ENCODE measurements at regions not wholly inside any gene's neighbourhood (a gene's known extent, or its start where the extent isn't known, plus 50 kb on each side); places are given as distances from the start of the nearest gene placed in this dataset.

DNA sequence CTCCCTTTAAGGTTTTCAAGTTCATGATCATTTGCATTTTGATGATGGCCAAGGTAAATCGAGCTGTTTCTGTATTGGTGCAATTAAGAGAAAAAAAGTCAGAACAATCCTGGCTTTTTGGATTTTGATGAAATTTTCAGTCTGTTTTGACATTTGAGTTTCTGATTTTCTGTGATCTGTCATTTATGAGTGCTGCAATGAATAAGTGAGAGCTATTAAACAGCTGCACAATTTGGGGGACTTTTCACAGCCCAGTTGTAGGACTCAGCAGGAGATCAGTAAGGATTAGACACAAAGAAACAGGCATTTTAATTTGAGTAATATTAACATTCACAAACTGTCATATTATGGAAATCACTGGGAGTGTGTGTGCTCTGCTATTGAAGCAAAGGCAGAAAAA, 452.9 kb upstream of the CXADR start:
- H3K4me3 Mint-ChIP-seq (ENCODE audit: unreplicated experiment) = no peak overlapping the region
- no peak overlapping the region for H3K27ac Mint-ChIP-seq (ENCODE audit: unreplicated experiment)
- TF ChIP-seq, protein P1, sequence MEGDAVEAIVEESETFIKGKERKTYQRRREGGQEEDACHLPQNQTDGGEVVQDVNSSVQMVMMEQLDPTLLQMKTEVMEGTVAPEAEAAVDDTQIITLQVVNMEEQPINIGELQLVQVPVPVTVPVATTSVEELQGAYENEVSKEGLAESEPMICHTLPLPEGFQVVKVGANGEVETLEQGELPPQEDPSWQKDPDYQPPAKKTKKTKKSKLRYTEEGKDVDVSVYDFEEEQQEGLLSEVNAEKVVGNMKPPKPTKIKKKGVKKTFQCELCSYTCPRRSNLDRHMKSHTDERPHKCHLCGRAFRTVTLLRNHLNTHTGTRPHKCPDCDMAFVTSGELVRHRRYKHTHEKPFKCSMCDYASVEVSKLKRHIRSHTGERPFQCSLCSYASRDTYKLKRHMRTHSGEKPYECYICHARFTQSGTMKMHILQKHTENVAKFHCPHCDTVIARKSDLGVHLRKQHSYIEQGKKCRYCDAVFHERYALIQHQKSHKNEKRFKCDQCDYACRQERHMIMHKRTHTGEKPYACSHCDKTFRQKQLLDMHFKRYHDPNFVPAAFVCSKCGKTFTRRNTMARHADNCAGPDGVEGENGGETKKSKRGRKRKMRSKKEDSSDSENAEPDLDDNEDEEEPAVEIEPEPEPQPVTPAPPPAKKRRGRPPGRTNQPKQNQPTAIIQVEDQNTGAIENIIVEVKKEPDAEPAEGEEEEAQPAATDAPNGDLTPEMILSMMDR (IDR thresholded peaks at IDR 0.05; ENCODE audit: unreplicated experiment) = no peak
- DNase-seq (ENCODE audit: low spot score) = no peak
- peaks cover under 1% of the 10 kb centered on the region for H3K27me3 Mint-ChIP-seq (ENCODE audit: unreplicated experiment)
- no peaks in the 10 kb centered on the region for H3K4me1 Mint-ChIP-seq (ENCODE audit: unreplicated experiment)
- H3K9me3 Mint-ChIP-seq (ENCODE audit: unreplicated experiment) = no peaks in the 10 kb centered on the region
- no peaks in the 10 kb centered on the region for H3K36me3 Mint-ChIP-seq (ENCODE audit: low read depth, unreplicated experiment)

DNA sequence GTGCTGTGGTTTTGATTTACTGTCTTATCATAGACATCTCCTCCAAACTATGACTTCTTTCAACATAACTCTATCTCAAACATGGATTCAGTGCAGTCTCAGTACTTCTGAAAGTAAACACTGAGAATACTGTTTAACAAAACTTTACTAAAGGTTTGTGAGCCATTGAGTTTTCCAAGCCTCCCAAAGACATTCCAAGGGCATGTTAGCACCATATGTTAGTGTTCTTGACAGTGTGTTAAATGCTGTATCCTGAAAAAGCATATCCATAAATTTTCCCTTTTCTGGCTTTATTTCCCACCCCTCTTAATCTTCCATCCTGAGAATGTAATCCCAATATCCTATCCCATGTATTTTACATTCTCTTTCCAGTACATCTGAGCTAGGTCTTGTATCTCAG, 446.8 kb upstream of the CXADR start:
- no peaks in the 10 kb centered on the region for H3K27me3 Mint-ChIP-seq (ENCODE audit: unreplicated experiment)
- no peak overlapping the region for H3K4me3 Mint-ChIP-seq (ENCODE audit: unreplicated experiment)
- DNase-seq (ENCODE audit: low spot score) = no peak
- no peak overlapping the region for H3K27ac Mint-ChIP-seq (ENCODE audit: unreplicated experiment)
- H3K36me3 Mint-ChIP-seq (ENCODE audit: low read depth, unreplicated experiment) = no peaks in the 10 kb centered on the region
- peaks cover 2% of the 10 kb centered on the region for H3K4me1 Mint-ChIP-seq (ENCODE audit: unreplicated experiment)
- H3K9me3 Mint-ChIP-seq (ENCODE audit: unreplicated experiment) = no peaks in the 10 kb centered on the region
- TF ChIP-seq, protein P1 (IDR thresholded peaks at IDR 0.05; ENCODE audit: unreplicated experiment) = no peak

DNA sequence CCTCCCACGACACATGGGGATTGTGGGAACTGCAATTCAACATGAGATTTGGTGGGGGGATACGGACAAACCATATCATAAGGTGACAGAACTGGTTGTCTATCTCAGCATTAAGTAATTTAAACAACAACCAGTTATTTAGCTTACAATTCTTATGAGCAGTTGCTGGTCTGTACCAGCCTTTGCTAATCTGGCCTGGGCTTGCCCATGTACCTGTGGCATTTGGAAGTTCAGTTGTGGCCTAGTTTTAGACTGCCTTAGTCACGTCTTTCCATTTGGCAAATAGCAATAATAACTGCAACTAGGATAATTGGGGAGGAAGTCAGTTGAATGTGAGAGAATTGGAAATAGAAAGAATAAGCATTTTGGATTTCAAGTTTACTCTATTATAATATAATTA, 441.8 kb upstream of the CXADR start:
- no peaks in the 10 kb centered on the region for H3K9me3 Mint-ChIP-seq (ENCODE audit: unreplicated experiment)
- DNase-seq (ENCODE audit: low spot score) = no peak
- no peak overlapping the region for H3K27ac Mint-ChIP-seq (ENCODE audit: unreplicated experiment)
- no peaks in the 10 kb centered on the region for H3K36me3 Mint-ChIP-seq (ENCODE audit: low read depth, unreplicated experiment)
- TF ChIP-seq, protein P1 (IDR thresholded peaks at IDR 0.05; ENCODE audit: unreplicated experiment) = no peak
- peaks cover 2% of the 10 kb centered on the region for H3K4me1 Mint-ChIP-seq (ENCODE audit: unreplicated experiment)
- H3K27me3 Mint-ChIP-seq (ENCODE audit: unreplicated experiment) = peaks cover 2% of the 10 kb centered on the region
- no peak overlapping the region for H3K4me3 Mint-ChIP-seq (ENCODE audit: unreplicated experiment)

DNA sequence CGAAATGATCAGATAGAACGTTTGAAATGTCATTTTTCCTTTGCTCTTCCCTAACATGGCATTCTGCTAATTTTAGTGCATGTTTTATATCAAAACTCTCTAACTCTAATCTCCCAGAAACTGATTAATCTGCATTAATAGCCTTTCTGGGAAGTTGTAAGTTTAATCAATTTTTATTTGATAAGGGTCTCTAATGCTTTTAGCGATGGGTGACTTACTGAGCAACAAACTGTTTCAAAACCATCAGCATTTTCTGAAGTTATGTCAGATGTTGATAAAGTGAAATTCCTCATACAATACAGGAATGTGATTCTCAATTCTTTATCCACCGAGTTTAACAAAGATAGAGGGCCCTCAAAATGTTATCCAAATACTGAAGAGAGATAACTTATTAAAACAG, 431.6 kb upstream of the CXADR start:
- Mint-ChIP-seq H3K27me3 (ENCODE audit: unreplicated experiment) (no peaks in the 10 kb centered on the region), H3K36me3 (ENCODE audit: low read depth, unreplicated experiment) (no peaks in the 10 kb centered on the region), H3K27ac (ENCODE audit: unreplicated experiment) (no peak overlapping the region), H3K4me1 (ENCODE audit: unreplicated experiment) (no peaks in the 10 kb centered on the region), H3K9me3 (ENCODE audit: unreplicated experiment) (no peaks in the 10 kb centered on the region), H3K4me3 (ENCODE audit: unreplicated experiment) (no peak overlapping the region)
- no peak for DNase-seq (ENCODE audit: low spot score)
- TF ChIP-seq, protein P1 (IDR thresholded peaks at IDR 0.05; ENCODE audit: unreplicated experiment) = no peak

DNA sequence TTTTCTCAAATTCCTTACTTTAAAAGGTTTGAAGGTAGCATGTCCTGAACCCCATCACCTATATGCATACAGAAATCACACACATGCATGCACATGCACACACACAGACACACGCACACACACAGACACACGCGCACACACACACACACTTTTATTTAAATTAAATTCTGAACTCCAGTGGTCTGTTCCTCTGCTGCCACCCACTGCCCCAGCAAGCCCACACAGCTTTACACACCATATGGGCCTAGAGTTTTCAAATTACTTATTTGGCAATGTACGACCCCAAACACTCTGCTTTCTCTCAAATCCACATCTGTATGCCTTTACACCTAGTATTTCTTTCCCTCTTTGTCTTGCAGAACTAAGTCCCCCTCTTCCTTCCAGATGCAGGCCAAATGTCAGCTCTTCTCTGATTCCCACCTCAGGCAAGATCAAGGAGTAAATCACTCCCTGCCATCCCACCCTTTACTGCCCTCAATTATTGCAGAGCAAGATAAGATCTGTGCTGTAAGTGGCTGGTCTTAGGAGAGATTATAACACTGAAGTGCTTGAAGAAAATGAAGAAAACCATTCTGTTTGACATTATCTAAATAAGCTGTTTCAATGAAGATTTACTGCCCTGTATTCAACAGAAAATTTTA, 429.9 kb upstream of the CXADR start:
- Mint-ChIP-seq H3K27ac (ENCODE audit: unreplicated experiment) (no peak overlapping the region), H3K27me3 (ENCODE audit: unreplicated experiment) (no peaks in the 10 kb centered on the region), H3K36me3 (ENCODE audit: low read depth, unreplicated experiment) (no peaks in the 10 kb centered on the region), H3K9me3 (ENCODE audit: unreplicated experiment) (no peaks in the 10 kb centered on the region), H3K4me3 (ENCODE audit: unreplicated experiment) (no peak overlapping the region), H3K4me1 (ENCODE audit: unreplicated experiment) (no peaks in the 10 kb centered on the region)
- DNase-seq (ENCODE audit: low spot score) = no peak
- TF ChIP-seq, protein P1 (IDR thresholded peaks at IDR 0.05; ENCODE audit: unreplicated experiment) = no peak
